HEK293 (cell line): ENCODE measurements at regions not wholly inside any gene's neighbourhood (a gene's known extent, or its start where the extent isn't known, plus 50 kb on each side); places are given as distances from the start of the nearest gene placed in this dataset.

Source experiments
- CTCF ChIP-seq: fragments of 450-650 bp; formaldehyde crosslinking; IDR thresholded peaks from 2 replicates; pipeline ENCODE4 v1.5.1; 2016; ENCODE audit warnings: missing biosample characterization, missing genetic modification characterization
- RBAK ChIP-seq: fragments of 450-650 bp; formaldehyde crosslinking; IDR thresholded peaks from 2 replicates; pipeline ENCODE4 v1.5.1; 2016; ENCODE audit warnings: missing biosample characterization, missing genetic modification characterization
- TCF7L2 ChIP-seq: IDR thresholded peaks from 2 replicates; pipeline ENCODE4 v1.6.1; 2011; ENCODE audit warnings: low read depth, mild to moderate bottlenecking, inconsistent platforms, low read length, moderate library complexity, borderline replicate concordance
- ZNF19 ChIP-seq: fragments of 450-650 bp; formaldehyde crosslinking; IDR thresholded peaks from 2 replicates; pipeline ENCODE4; 2016; ENCODE audit warnings: missing biosample characterization, missing genetic modification characterization, low read depth
- ZNF561 ChIP-seq: fragments of 450-650 bp; IDR thresholded peaks from 2 replicates; pipeline ENCODE4 v1.5.1; 2018; ENCODE audit warnings: missing biosample characterization, missing genetic modification characterization, borderline replicate concordance

- TF ChIP-seq CTCF (tag by site-specific recombination) (no peak), RBAK (tag by site-specific recombination) (no peak), ZNF561 (no peak), ZNF19 (tag by site-specific recombination) (no peak), TCF7L2 (no peak)
These were observed 85.7 kb downstream of the NENF start for GRCh38 chr1:212518188-212519054.
